DOHH2 (cell line): ENCODE measurements at regions not wholly inside any gene's neighbourhood (a gene's known extent, or its start where the extent isn't known, plus 50 kb on each side); places are given as distances from the start of the nearest gene placed in this dataset.
"Not testable (repeated sequence)": the region's sequence is repeated elsewhere in the genome, so short reads cannot be mapped to it uniquely, and the experiment has no call there.

Experiments used
- H3F3A ChIP-seq: fragments of 200-600 bp; sonication (generic), shearing (Covaris generic); 2 replicates; pipeline ENCODE4 v1.6.0; 2016; ENCODE audit warnings: antibody characterized with exemption, mild to moderate bottlenecking; ENCODE audit not compliant: control insufficient read depth, insufficient read depth
- H3K27ac ChIP-seq: fragments of 200-600 bp; sonication (generic); 2 replicates; pipeline ENCODE4 v1.5.1; 2014; ENCODE audit warnings: low read depth, mild to moderate bottlenecking, low read length, moderate library complexity
- H3K27me3 ChIP-seq: fragments of 200-600 bp; sonication (generic); 2 replicates; pipeline ENCODE4 v1.6.1; 2014; ENCODE audit warnings: mild to moderate bottlenecking, low read length, mixed read lengths; ENCODE audit not compliant: control insufficient read depth
- H3K36me3 ChIP-seq: fragments of 200-600 bp; sonication (generic); 2 replicates; pipeline ENCODE4 v1.6.1; 2014; ENCODE audit warnings: mild to moderate bottlenecking, low read length, moderate library complexity, mixed read lengths; ENCODE audit not compliant: control insufficient read depth
- H3K4me1 ChIP-seq: fragments of 200-600 bp; sonication (generic); 2 replicates; pipeline ENCODE4 v1.6.1; 2014; ENCODE audit warnings: mild to moderate bottlenecking, low read length, mixed read lengths; ENCODE audit not compliant: control insufficient read depth
- H3K4me2 ChIP-seq: fragments of 200-600 bp; sonication (generic); 2 replicates; pipeline ENCODE4 v1.6.0; 2014; ENCODE audit warnings: mild to moderate bottlenecking, low read length, moderate library complexity
- H3K4me3 ChIP-seq: fragments of 200-600 bp; sonication (generic); 2 replicates; pipeline ENCODE4 v1.5.1; 2014; ENCODE audit warnings: mild to moderate bottlenecking, low read length, mixed read lengths
- H3K79me2 ChIP-seq: fragments of 200-600 bp; sonication (generic); 2 replicates; pipeline ENCODE4 v1.6.1; 2014; ENCODE audit warnings: mild to moderate bottlenecking, low read length, mixed read lengths; ENCODE audit not compliant: control insufficient read depth
- H3K9me2 ChIP-seq: fragments of 200-600 bp; sonication (generic); replicated peaks from 2 replicates; pipeline ENCODE4 v1.6.1; 2014; ENCODE audit warnings: mild to moderate bottlenecking, low read length, mixed read lengths; ENCODE audit not compliant: control insufficient read depth
- H3K9me3 ChIP-seq: fragments of 200-600 bp; sonication (generic); 2 replicates; pipeline ENCODE4 v1.6.1; 2014; ENCODE audit warnings: antibody characterized with exemption, low read length, mixed read lengths; ENCODE audit not compliant: control insufficient read depth, insufficient read depth
- H4K20me1 ChIP-seq: fragments of 200-600 bp; sonication (generic); 2 replicates; pipeline ENCODE4 v1.6.0; 2014; ENCODE audit warnings: low read depth, mild to moderate bottlenecking, antibody characterized with exemption, low read length, moderate library complexity; ENCODE audit not compliant: control insufficient read depth, insufficient read depth
- EZH2phosphoT487 ChIP-seq: fragments of 200-600 bp; sonication (generic); IDR thresholded peaks from 2 replicates; pipeline ENCODE4 v1.6.1; 2017; ENCODE audit warnings: borderline replicate concordance, mild to moderate bottlenecking, antibody characterized with exemption, low read length, moderate library complexity, mixed read lengths
- TF ChIP-seq, protein P1 (sequence below): fragments of 200-600 bp; sonication (generic); IDR thresholded peaks from one replicate; pipeline ENCODE4 v1.5.1; 2014; ENCODE audit warnings: antibody characterized with exemption, mild to moderate bottlenecking, low read depth, low read length; ENCODE audit not compliant: poor library complexity, severe bottlenecking

DNA sequence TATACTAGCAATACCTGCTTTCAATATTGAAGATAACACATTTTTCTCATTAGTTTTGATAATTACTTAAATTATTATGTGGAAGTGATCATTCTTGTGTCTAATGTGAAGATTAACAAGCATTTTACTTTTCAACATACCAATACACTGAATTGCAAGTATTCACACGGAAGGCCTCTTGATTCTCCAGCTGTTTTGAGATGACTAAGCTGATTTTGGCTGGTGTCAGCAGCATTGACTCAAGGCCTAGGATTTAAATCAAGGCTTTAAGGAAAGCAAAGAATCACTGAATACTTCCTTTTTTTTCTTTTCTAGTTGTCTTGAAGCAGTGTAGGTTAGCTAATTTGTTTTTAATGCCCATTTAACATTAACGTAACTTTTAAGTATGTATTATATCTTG lies 373.7 kb downstream of the SRGAP2C start:
- Histone ChIP-seq H3K36me3 (peaks cover 6% of the 10 kb centered on the region), H3F3A (no peaks in the 10 kb centered on the region), H3K9me2 (no peaks in the 10 kb centered on the region), H3K9me3 (no peaks in the 10 kb centered on the region), H3K79me2 (peaks cover 4% of the 10 kb centered on the region), H3K4me2 (no peak overlapping the region), H3K27me3 (no peaks in the 10 kb centered on the region), H3K4me1 (peaks cover 47% of the 10 kb centered on the region), H3K4me3 (no peak overlapping the region), H4K20me1 (no peaks in the 10 kb centered on the region), H3K27ac (no peak overlapping the region)
- TF ChIP-seq EZH2phosphoT487: no peak
- TF ChIP-seq, protein P1, sequence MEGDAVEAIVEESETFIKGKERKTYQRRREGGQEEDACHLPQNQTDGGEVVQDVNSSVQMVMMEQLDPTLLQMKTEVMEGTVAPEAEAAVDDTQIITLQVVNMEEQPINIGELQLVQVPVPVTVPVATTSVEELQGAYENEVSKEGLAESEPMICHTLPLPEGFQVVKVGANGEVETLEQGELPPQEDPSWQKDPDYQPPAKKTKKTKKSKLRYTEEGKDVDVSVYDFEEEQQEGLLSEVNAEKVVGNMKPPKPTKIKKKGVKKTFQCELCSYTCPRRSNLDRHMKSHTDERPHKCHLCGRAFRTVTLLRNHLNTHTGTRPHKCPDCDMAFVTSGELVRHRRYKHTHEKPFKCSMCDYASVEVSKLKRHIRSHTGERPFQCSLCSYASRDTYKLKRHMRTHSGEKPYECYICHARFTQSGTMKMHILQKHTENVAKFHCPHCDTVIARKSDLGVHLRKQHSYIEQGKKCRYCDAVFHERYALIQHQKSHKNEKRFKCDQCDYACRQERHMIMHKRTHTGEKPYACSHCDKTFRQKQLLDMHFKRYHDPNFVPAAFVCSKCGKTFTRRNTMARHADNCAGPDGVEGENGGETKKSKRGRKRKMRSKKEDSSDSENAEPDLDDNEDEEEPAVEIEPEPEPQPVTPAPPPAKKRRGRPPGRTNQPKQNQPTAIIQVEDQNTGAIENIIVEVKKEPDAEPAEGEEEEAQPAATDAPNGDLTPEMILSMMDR: no peak

DNA sequence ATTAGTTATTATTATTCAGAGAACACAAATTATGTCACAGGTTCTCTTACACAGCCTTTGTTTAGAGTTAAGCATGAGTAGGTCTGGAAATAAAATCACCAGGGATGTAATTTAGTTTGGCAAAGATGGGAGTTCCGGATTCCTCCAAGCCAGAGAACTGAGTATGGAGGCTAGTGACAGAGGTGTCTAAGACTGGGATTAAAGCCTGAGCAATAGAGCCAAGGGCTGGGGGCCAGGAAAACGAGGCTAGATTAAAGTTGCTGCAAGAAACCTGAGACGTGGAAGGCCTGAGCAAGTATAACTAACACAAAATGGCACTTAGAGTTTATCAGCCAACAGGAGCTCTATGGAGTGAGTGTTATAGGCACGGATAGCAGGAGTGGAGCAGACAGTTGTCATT lies 381.6 kb downstream of the SRGAP2C start:
- no peaks in the 10 kb centered on the region for H4K20me1 ChIP-seq
- H3K4me1 ChIP-seq: no peaks in the 10 kb centered on the region
- H3K36me3 ChIP-seq: no peaks in the 10 kb centered on the region; the same call in 1 of the 2 replicates
- H3K9me3 ChIP-seq: no peaks in the 10 kb centered on the region
- H3K9me2 ChIP-seq: no peaks in the 10 kb centered on the region
- no peak for TF ChIP-seq EZH2phosphoT487
- TF ChIP-seq, protein P1: no peak
- H3K4me3 ChIP-seq: no peak overlapping the region
- no peaks in the 10 kb centered on the region for H3F3A ChIP-seq
- H3K27me3 ChIP-seq: no peaks in the 10 kb centered on the region
- H3K4me2 ChIP-seq: no peak overlapping the region
- no peaks in the 10 kb centered on the region for H3K79me2 ChIP-seq
- no peak overlapping the region for H3K27ac ChIP-seq

DNA sequence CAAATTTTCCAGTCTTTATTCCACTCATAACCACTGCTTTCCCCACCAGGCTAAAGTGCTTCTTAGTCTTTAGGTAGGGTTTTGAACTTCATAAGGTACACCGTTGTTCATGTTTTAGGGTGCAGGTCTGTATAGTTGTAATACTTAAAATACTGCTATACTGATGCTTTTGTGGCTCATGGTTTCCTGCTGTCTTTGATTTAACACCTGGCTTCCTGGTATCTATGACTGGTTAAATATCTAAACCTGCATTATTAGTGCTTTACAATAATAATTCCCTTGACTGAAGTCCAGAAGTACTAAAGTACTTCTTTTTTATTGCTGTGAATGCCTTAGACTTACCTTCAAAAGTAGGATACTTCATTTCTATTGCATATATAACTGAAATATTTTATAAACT lies 384.7 kb downstream of the SRGAP2C start:
- Histone ChIP-seq H3K9me3 (no peaks in the 10 kb centered on the region), H3F3A (no peaks in the 10 kb centered on the region), H3K4me3 (no peak overlapping the region), H3K27me3 (no peaks in the 10 kb centered on the region), H3K9me2 (no peaks in the 10 kb centered on the region), H3K27ac (no peak overlapping the region), H3K4me2 (no peak overlapping the region), H4K20me1 (no peaks in the 10 kb centered on the region), H3K79me2 (no peaks in the 10 kb centered on the region), H3K36me3 (peaks cover 3% of the 10 kb centered on the region), H3K4me1 (no peaks in the 10 kb centered on the region)
- TF ChIP-seq, protein P1: no peak
- TF ChIP-seq EZH2phosphoT487: no peak

DNA sequence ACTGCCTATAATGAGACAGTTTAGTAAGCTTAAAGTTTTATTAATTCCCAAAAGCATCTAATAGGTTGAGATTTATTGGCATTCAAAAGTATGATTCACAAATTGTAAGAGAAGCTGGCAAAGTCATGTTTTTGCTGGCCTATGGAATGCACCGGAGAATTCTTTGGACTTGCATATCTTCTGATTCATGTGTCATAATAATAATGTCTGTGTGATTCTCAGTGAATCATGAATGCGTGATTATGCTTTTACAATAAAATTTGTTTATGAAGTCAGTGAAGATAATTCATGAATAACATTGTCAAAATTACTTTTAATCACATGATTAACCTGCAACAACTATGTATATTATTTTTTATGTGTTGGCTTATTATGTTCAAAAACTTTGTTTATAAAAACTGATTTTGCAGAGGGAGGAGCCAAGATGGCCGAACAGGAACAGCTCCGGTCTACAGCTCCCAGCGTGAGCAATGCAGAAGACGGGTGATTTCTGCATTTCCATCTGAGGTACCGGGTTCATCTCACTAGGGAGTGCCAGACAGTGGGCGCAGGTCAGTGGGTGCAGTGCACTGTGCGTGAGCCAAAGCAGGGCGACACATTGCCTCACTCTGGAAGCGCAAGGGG lies 389.2 kb downstream of the SRGAP2C start:
- not testable (repeated sequence) for H3F3A ChIP-seq, H3K79me2 ChIP-seq, H3K9me3 ChIP-seq, H3K27me3 ChIP-seq, H3K36me3 ChIP-seq, H3K4me3 ChIP-seq, H4K20me1 ChIP-seq, H3K9me2 ChIP-seq, H3K4me1 ChIP-seq, H3K4me2 ChIP-seq, H3K27ac ChIP-seq

DNA sequence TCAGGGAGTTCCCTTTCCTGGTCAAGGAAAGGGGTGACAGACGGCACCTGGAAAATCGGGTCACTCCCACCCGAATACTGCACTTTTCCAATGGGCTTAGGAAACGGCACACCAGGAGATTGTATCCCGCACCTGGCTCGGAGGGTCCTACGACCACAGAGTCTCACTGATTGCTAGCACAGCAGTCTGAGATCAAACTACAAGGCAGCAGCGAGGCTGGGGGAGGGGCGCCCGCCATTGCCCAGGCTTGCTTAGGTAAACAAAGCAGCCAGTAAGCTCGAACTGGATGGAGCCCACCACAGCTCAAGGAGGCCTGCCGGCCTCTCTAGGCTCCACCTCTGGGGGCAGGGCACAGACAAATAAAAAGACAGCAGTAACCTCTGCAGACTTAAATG lies 389.7 kb downstream of the SRGAP2C start:
- H3K9me3 ChIP-seq, H3K79me2 ChIP-seq, H3K4me1 ChIP-seq, H3K9me2 ChIP-seq, H3K4me2 ChIP-seq, H3K4me3 ChIP-seq, H3F3A ChIP-seq, H3K27ac ChIP-seq, H3K27me3 ChIP-seq, H3K36me3 ChIP-seq, H4K20me1 ChIP-seq: not testable (repeated sequence)

DNA sequence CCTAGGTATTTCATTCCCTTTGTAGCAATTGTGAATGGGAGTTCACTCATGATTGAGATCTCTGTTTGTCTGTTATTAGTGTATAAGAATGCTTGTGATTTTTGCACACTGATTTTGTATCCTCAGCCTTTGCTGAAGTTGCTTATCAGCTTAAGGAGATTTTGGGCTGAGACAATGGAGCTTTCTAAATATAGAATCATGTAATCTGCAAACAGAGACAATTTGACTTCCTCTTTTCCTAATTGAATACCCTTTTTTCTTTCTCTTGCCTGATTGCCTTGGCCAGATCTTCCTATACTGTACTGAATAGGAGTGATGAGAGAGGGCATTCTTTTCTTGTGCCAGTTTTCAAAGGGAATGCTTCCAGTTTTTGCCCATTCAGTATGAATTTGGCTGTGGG lies 398.1 kb downstream of the SRGAP2C start:
- not testable (repeated sequence) for H3F3A ChIP-seq, H3K4me1 ChIP-seq, H3K27me3 ChIP-seq, H3K79me2 ChIP-seq, H3K4me2 ChIP-seq, H3K9me2 ChIP-seq, H3K9me3 ChIP-seq, H3K4me3 ChIP-seq, H4K20me1 ChIP-seq, H3K27ac ChIP-seq, H3K36me3 ChIP-seq
